Stimulated activated CD4-positive, alpha-beta T cell treated with anti-CD3 and anti-CD28 coated beads, Interleukin-1b, Interleukin-23, amount 100 ng/mL, for 1 hour (primary cell): ENCODE measurements at regions not wholly inside any gene's neighbourhood (a gene's known extent, or its start where the extent isn't known, plus 50 kb on each side); places are given as distances from the start of the nearest gene placed in this dataset.

Experiments
- DNase-seq, 2 donors: peaks; one replicate each; pipeline ENCODE4 v3.0.0-alpha.2; 2020; ENCODE audit warnings: low read depth in 2 of 2

DNA sequence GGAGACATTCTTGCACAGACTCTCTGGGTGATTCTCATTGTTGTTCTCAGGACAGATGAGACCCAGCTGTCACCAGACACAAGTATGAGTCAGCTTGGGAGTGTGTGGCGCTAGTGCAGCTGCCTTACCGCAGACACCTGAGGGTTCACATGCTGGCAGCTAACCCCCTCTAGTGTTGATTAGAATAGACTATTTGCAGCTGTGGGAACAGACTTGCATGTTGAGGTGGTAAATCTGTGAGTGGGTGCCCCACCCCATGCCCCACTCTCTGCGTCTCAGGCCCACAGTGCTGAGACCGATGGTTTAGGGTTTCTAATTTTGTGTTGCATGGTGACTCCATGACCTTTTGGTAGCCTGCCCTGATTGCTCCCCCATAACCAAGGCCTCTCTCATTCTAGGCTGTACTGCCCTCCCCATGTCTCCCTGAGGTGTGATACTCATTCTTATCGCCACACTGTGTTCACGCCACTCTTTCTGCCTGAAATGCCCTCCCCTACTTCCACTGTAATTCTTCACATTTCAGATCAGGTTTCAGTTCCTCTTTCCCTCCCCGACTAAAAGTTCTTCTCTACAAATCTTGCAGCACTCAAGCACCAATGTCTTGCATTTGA lies 73.7 kb upstream of the KIRREL3 start:
- no peak for DNase-seq

DNA sequence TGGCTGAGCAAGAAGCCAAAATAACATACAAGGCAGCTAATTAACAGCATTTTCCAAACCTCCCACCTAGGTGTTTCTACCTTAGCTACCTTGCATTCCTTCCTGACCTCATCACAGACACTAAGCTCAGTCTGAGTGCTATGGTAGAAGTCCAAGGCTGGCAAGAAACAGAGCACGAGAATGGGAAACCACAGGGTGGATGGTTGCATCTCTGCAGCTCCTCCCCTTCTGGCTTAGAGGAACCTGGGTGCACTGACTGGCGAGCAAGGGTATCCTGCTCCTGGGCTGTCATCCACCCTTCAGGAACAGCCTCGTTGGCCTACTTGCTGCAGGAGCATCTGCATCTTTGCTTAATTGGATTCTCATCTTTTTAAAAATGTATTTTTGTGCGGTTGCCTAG lies 73.1 kb upstream of the KIRREL3 start:
- DNase-seq = no peak

DNA sequence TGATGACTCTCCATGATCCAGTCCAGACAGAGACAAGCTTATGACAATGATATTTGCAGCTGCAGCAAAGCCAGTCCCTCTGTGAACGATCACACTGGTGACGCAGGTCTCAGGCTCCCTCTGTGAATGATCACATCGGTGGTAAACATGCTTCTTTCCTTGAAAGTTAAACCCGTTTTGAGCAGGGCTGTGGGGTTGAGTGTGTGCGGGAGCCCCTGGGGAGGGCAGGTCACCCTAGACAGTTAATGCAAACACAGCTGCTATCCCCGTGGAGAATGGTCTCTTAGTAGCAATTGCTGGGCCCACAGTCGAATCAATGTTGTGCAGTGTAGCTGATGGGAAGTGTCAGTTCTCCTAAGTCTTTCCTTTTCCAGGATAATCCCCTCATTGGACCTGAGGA lies 71.0 kb upstream of the KIRREL3 start:
- no peak for DNase-seq

DNA sequence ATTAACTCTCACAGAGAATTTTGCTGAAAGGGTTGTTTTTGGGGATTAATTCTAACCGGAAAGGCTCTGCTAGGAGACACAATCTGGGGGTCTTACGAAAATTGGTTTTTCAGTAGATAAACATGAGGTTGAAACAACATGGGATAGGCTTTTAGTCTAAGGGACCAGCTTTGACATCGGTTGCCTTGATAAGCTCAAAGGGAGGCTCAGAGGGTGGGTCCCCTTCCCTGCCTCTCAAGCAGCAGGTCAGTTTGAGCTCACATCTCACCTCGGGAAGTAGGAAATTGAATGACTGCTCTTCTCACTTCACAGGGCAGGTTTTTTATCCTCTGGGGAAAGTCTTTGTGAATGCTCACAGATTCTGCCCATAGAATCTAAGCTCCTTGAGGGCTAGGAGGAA lies 70.2 kb upstream of the KIRREL3 start:
- DNase-seq = no peak

DNA sequence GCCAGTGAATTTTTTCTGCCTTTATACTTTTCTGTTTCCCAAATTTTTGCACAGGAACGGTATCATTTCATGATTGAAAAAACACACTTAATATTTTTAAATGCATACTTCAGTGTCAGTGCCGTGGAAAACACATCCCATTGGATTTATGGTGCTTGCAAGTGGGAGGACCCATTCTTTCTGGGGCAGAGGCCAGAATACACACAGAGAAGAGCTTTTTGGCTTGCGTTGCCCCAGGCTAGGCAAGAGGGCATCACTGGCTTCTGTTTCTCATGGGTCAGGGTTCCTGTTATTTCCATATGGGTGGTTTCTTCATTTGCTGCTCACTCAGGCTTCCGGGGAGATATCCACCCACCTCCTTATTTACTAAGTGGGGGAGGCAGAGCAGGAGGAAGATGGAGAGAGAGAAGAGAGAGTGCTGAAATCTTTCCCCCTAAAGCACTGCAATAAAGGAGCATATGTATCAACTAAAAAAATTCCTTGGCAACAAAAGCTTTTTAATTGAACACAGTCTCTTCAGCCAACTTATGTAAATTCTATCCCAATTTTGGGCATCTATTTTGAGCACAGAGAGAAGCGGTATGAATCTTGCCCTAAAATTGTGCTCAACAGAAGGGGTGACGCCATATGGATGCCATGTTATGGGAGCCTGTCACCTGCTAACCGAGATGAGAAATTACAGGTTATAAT lies 66.0 kb upstream of the KIRREL3 start:
- DNase-seq = no peak

DNA sequence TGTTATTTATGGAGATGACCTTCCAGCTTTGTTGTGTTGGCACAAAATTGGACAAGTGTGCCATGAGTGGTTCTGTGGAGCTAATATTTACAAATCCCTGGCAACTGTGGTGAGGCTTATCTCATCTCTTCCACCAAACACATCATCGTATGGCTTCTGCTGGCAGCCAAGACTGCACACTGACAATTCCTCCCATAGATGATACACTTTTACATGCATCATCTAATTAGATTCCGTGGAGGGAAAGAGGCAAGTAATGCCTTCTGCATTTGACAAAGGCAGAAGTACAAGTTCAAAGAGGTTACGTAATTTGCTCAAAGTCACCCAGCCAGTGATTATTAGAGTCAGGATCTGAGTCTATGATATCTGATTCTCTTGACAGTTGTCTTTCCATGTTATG lies 62.7 kb upstream of the KIRREL3 start:
- DNase-seq = no peak

DNA sequence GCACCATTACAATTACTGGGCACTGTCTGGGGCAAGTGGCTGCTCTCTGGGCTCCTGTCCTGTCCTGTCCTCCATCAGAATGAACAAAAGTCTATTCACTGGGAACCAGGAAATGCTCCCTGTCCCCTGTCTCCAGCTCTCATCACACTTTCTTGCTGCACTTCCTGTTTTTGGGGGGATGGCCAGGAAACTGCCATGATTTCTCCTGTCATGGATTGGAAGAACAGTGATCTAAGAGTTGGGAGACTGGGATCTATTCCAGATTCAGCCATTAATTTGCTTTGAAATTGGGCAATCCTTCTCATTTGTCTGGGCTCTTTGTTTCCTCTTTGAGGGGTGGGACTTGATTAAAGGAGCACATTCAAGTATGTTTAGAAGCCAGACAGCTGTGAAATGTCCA lies 61.4 kb upstream of the KIRREL3 start:
- no peak for DNase-seq

DNA sequence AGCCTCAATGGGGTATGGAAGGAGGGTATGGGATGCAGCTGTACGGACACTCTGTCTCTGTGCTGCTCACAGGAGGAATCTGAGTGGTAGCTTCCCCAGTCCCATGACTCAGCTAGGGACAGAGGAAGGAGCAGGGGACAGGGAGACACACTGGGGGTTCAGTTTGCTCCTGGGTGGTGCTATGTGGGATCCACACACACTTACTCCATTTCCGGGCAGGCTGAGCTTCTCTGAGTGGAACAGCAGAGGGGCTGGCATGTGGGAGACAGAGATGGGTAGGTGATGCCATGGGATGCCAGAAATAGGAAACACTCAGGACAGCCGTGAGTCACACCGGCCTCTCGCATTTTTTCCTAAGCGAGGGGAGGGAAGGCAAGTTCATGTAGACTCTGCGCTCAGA lies 59.2 kb upstream of the KIRREL3 start:
- no peak for DNase-seq

DNA sequence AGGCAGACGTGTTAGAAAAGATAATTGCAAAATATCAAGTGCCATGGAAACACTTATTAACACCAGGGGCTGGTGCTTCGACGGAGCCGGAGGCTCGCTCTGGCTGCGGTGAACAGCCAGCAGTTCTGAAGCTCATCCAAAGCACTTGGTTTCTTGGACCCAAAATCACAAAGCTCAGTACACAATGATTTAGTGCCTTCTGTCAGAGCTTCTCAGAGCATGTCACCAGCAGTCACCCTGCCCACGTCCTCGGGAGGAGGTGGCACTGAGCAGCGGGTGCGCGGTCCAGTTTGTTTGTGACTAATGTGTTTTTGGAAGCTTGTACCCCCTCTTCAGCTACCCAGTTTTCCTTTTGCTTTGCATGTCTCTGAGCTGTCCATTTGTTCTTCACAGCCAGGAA lies 58.7 kb upstream of the KIRREL3 start:
- DNase-seq = no peak

DNA sequence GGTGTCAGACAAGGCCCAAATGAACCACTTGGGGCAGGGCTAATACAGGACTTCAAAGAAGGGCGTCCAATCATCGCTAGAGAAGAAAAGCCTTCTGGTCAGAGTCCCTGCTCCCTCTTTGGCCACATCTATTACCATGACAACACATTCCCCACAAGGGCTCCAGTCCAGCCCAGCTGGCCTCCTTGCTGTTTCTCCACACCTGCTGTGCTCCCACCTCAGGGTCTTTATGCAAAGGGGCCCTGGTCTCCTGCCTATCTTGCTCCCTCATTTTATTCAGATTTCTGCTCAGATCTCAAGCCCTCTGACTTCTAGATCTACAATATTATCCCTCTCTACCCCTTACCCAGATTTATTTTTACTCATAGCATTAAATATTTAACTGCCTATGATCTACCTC lies 58.0 kb upstream of the KIRREL3 start:
- DNase-seq = no peak

DNA sequence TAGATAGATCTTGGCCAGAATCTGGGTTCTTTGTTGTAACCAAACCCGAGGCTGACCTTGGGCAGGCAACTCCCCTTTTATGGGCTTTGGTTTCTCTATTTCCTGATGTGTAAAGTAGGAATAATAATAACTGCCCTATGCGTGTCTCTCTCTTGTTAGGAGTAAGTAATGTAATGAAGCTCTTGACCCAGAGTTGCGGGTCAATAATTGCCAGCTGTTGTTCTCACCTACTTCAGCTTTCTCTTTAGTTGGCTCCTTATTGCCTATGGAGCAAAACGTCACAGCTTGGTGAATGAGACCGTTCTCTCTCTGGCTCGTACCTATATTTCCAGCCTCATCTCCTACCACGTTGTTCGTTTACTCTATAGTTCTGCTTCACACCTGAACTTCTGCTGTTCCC lies 56.6 kb upstream of the KIRREL3 start:
- no peak for DNase-seq

DNA sequence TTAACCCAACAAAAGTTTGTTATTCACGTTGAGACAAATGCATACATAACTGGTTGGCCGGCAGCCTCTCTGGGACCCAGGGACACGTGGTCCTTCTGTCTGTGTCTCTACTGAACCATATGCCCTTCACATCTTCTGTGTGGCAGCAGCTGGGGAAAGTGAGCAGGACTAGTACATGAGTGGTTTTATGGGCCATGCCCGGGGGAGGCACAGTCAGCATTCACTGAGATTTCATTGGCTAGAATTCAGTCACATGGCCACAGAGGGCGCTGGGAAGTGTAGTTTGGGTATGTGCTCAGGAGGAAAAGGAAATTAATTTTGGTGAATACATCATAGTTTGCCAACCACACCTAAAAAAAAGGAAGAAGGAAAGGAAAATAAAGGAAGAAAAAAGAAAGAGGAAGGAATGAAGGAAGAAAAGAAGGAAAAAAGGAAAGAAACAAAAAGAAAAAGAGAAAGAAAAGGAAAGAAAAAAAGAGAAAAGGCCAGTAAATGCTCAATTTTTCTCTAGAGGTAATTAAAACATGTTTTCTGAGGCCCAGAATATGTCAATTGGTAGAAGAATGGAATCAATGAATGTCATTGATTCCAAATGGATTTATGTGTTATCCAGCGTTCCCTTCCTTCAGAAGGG lies 55.9 kb upstream of the KIRREL3 start:
- DNase-seq = no peak

DNA sequence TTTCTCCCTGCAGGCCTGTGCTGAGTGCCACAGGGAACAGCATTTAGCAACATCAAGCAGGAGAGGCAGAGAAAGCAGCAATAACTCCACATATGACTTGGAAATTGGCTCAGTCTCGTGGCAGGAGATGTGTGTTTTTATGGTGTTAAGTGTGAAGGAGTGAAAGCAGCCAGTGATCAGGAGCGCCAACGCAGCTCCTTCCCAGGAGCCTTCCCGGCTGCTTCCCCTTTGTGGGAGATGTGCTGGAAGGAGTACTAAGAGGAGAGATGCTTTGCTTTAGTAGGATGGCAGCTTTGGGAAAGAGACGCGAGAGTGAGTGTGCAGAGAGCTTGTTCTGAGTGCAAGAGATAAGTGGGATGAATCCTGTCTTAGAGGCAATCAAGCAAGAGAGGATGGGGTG lies 54.7 kb upstream of the KIRREL3 start:
- no peak for DNase-seq

DNA sequence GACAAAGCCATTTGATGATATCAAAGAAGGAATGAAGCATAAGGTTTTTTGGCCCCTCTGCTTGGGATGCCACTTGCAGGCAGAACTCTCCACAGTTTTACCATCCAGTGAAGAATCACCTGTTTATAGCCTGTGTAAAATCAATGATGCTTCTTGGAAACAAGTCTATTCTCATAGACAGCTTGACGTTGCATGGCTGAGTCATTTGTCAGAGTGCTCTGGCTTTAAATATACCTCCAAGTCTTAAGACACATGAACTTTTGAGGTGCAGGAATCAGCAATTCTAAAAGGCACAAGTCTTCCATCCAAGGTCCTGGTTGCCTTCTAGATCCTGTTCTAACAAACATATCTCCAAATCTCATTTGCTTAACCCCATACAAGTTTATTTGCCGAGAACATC lies 53.6 kb upstream of the KIRREL3 start:
- no peak for DNase-seq

DNA sequence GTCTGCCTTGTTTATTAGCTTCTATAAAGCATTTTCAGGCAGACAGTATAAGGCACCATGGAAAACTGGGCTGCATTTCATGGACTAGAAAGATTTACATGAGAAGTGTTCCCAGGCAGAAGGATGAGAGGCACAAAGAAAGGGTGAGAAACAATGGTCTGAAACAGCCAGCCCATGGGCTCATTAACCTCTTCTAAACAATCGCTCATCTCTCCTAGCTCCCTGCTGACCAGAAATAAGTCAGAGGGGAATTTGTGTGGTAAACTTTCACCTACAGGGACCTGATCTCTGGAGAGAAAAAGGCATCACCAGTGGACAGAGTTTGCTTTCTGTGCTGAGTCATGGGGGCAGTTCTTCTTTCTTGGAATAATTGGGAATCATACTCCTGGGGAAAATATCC lies 51.8 kb upstream of the KIRREL3 start:
- DNase-seq = no peak
